H9 (cell line): ENCODE measurements at regions not wholly inside any gene's neighbourhood (a gene's known extent, or its start where the extent isn't known, plus 50 kb on each side); places are given as distances from the start of the nearest gene placed in this dataset.

Experiments
- DNase-seq: peaks from one replicate; pipeline ENCODE4 v3.0.0-alpha.2; 2017
- H2AFZ ChIP-seq: one replicate; pipeline ENCODE4 v1.6.1; 2013; ENCODE audit warnings: mild to moderate bottlenecking, low read length, control low read depth, moderate library complexity
- H2AK5ac ChIP-seq: 2 replicates; pipeline ENCODE4 v1.6.1; 2013; ENCODE audit warnings: low read length, control low read depth, mixed read lengths; ENCODE audit not compliant: insufficient read length
- H2BK120ac ChIP-seq: one replicate; pipeline ENCODE4 v1.6.1; 2013; ENCODE audit warnings: low read depth, mild to moderate bottlenecking, low read length, control low read depth, inconsistent platforms; ENCODE audit not compliant: poor library complexity, severe bottlenecking
- H2BK12ac ChIP-seq: 2 replicates; pipeline ENCODE4 v1.6.1; 2013; ENCODE audit warnings: low read length, control low read depth, mixed read lengths, low read depth; ENCODE audit not compliant: insufficient read length
- H2BK15ac ChIP-seq: 2 replicates; pipeline ENCODE4 v1.6.1; 2013; ENCODE audit warnings: low read depth, low read length, control low read depth
- H2BK20ac ChIP-seq: one replicate; pipeline ENCODE4 v1.6.1; 2013; ENCODE audit warnings: low read depth, mild to moderate bottlenecking, low read length, control low read depth, inconsistent platforms; ENCODE audit not compliant: poor library complexity, severe bottlenecking
- H2BK5ac ChIP-seq: 2 replicates; pipeline ENCODE4 v1.6.1; 2013; ENCODE audit warnings: low read length, control low read depth, mixed read lengths; ENCODE audit not compliant: insufficient read length
- H3K14ac ChIP-seq: 2 replicates; pipeline ENCODE4 v1.6.1; 2013; ENCODE audit warnings: low read length, control low read depth; ENCODE audit not compliant: insufficient read depth
- H3K18ac ChIP-seq: 2 replicates; pipeline ENCODE4 v1.6.1; 2013; ENCODE audit warnings: low read depth, mild to moderate bottlenecking, mixed read lengths, low read length, control low read depth; ENCODE audit not compliant: insufficient read length
- H3K23ac ChIP-seq: 2 replicates; pipeline ENCODE4 v1.6.1; 2013; ENCODE audit warnings: low read length, control low read depth, mixed read lengths, low read depth; ENCODE audit not compliant: insufficient read length
- H3K23me2 ChIP-seq: 2 replicates; pipeline ENCODE4 v1.6.1; 2013; ENCODE audit warnings: low read depth, mild to moderate bottlenecking, mixed read lengths, low read length, control low read depth; ENCODE audit not compliant: insufficient read length, poor library complexity, severe bottlenecking
- H3K27ac ChIP-seq: 2 replicates; pipeline ENCODE4 v1.5.1; 2013; ENCODE audit warnings: low read length, control low read depth, mixed read lengths, low read depth; ENCODE audit not compliant: insufficient read length
- H3K27me3 ChIP-seq: 2 replicates; pipeline ENCODE4 v1.6.1; 2013; ENCODE audit warnings: low read length, control low read depth, inconsistent platforms; ENCODE audit not compliant: insufficient read depth
- H3K4ac ChIP-seq: 2 replicates; pipeline ENCODE4 v1.6.1; 2013; ENCODE audit warnings: low read depth, mild to moderate bottlenecking, control low read depth, inconsistent platforms, low read length, moderate library complexity
- H3K4me1 ChIP-seq: 2 replicates; pipeline ENCODE4 v1.6.1; 2013; ENCODE audit warnings: low read length, control low read depth, inconsistent platforms; ENCODE audit not compliant: insufficient read depth
- H3K4me2 ChIP-seq: 2 replicates; pipeline ENCODE4 v1.6.1; 2013; ENCODE audit warnings: low read length, control low read depth, mixed read lengths; ENCODE audit not compliant: insufficient read length, insufficient read depth
- H3K56ac ChIP-seq: 2 replicates; pipeline ENCODE4 v1.6.1; 2013; ENCODE audit warnings: low read depth, mild to moderate bottlenecking, mixed read lengths, low read length, control low read depth; ENCODE audit not compliant: insufficient read length
- H3K79me1 ChIP-seq: 2 replicates; pipeline ENCODE4 v1.6.1; 2013; ENCODE audit warnings: low read depth, mild to moderate bottlenecking, moderate library complexity, low read length, control low read depth, inconsistent platforms; ENCODE audit not compliant: insufficient read depth, poor library complexity, severe bottlenecking
- H3K79me2 ChIP-seq: 2 replicates; pipeline ENCODE4 v1.6.1; 2013; ENCODE audit warnings: low read length, control low read depth, inconsistent platforms; ENCODE audit not compliant: insufficient read depth
- H3K9ac ChIP-seq: 2 replicates; pipeline ENCODE4 v1.6.1; 2013; ENCODE audit warnings: low read length, control low read depth, mixed read lengths; ENCODE audit not compliant: insufficient read length; ENCODE audit errors: extremely low read depth
- H3K9me3 ChIP-seq: one replicate; pipeline ENCODE4 v1.6.1; 2013; ENCODE audit warnings: low read depth, low read length, inconsistent platforms; ENCODE audit not compliant: control insufficient read depth
- H3T11ph ChIP-seq: one replicate; pipeline ENCODE4 v1.6.1; 2013; ENCODE audit warnings: mild to moderate bottlenecking, low read length, control low read depth, inconsistent platforms
- H4K20me1 ChIP-seq: one replicate; pipeline ENCODE4 v1.6.1; 2013; ENCODE audit not compliant: control insufficient read depth, insufficient read length, insufficient read depth
- H4K5ac ChIP-seq: 2 replicates; pipeline ENCODE4 v1.6.1; 2013; ENCODE audit warnings: low read depth, mild to moderate bottlenecking, mixed read lengths, low read length, control low read depth; ENCODE audit not compliant: insufficient read length
- H4K8ac ChIP-seq: replicated peaks from 2 replicates; pipeline ENCODE4 v1.6.1; 2013; ENCODE audit warnings: low read length, control low read depth, mixed read lengths, low read depth; ENCODE audit not compliant: insufficient read length
- H4K91ac ChIP-seq: 2 replicates; pipeline ENCODE4 v1.6.1; 2013; ENCODE audit warnings: low read depth, mild to moderate bottlenecking, moderate library complexity, mixed read lengths, low read length, control low read depth; ENCODE audit not compliant: insufficient read length
- H3K27ac Mint-ChIP-seq, 3 experiments: 2 replicates in 2 of 3; 3 replicates in 1 of 3; pipeline ENCODE4 v1.8.0; 2020 to 2021; ENCODE audit warnings: mixed read lengths in 3 of 3, mild to moderate bottlenecking in 1 of 3, moderate library complexity in 1 of 3
- H3K27me3 Mint-ChIP-seq: 2 replicates; pipeline ENCODE4 v1.8.0; 2021; ENCODE audit warnings: low read depth, mild to moderate bottlenecking, moderate library complexity, mixed read lengths
- H3K36me3 Mint-ChIP-seq, 3 experiments: 2 replicates in 2 of 3; 3 replicates in 1 of 3; pipeline ENCODE4 v1.8.0; 2020 to 2021; ENCODE audit warnings: low read depth in 3 of 3, mixed read lengths in 3 of 3; ENCODE audit not compliant: insufficient read depth in 1 of 3
- H3K4me1 Mint-ChIP-seq, 2 experiments: 2 replicates each; pipeline ENCODE4 v1.8.0; 2020; ENCODE audit warnings: mixed read lengths in 2 of 2
- H3K4me3 Mint-ChIP-seq, 2 experiments: 2 replicates in 1 of 2; 3 replicates in 1 of 2; pipeline ENCODE4 v1.8.0; 2020 to 2021; ENCODE audit warnings: mild to moderate bottlenecking in 2 of 2, mixed read lengths in 2 of 2, moderate library complexity in 1 of 2
- H3K9me3 Mint-ChIP-seq, 2 experiments: 2 replicates in 1 of 2; 3 replicates in 1 of 2; pipeline ENCODE4 v1.8.0; 2020; ENCODE audit warnings: mild to moderate bottlenecking in 2 of 2, mixed read lengths in 2 of 2, moderate library complexity in 1 of 2
- WGBS: extraction: QIAGEN DNeasy Blood & Tissue Kit; methylation state at CpG from one replicate; pipeline ENCODE4 v1.1.7; 2013; ENCODE audit warnings: missing lambda C conversion rate, low lambda C conversion rate, mixed read lengths; ENCODE audit not compliant: insufficient read length; ENCODE audit errors: extremely low coverage; 5-methylcytosine and 5-hydroxymethylcytosine counted together
- TF ChIP-seq, protein P1 (sequence below): fragments of 200-600 bp; sonication (generic); conservative IDR thresholded peaks from 3 replicates; pipeline ENCODE4 v1.8.0; 2021; ENCODE audit warnings: antibody characterized with exemption, mild to moderate bottlenecking

- no peak overlapping the region for H3K4me3 Mint-ChIP-seq
- no peak overlapping the region for H2BK12ac ChIP-seq
Observed at GRCh38 chr14:84804468-84804867, 725.5 kb upstream of the FLRT2 start.

More at GRCh38 chr14:84804468-84804867, 725.5 kb upstream of the FLRT2 start:
- H3K4me1 ChIP-seq, result no peaks in the 10 kb centered on the region
- H3K18ac ChIP-seq, result no peak overlapping the region
- no peaks in the 10 kb centered on the region for H3K79me1 ChIP-seq
- H4K5ac ChIP-seq, result no peak overlapping the region
- no peak overlapping the region for H2BK15ac ChIP-seq
- H3K9ac ChIP-seq, result no peak overlapping the region
- no peaks in the 10 kb centered on the region for H3K79me2 ChIP-seq
- no peaks in the 10 kb centered on the region for H3K4me1 Mint-ChIP-seq
- H3K23ac ChIP-seq, result no peak overlapping the region
- no peaks in the 10 kb centered on the region for H3K27me3 Mint-ChIP-seq
- no peak overlapping the region for H2AFZ ChIP-seq
- no peaks in the 10 kb centered on the region for H3K9me3 Mint-ChIP-seq
- no peak overlapping the region for H4K8ac ChIP-seq
- H3K9me3 ChIP-seq, result no peaks in the 10 kb centered on the region
- H3K4me2 ChIP-seq, result no peak overlapping the region
- no peak overlapping the region for H3K27ac ChIP-seq
- H3T11ph ChIP-seq, result no peak overlapping the region
- no peaks in the 10 kb centered on the region for H3K27me3 ChIP-seq
- no peaks in the 10 kb centered on the region for H3K23me2 ChIP-seq
- H3K4ac ChIP-seq, result no peak overlapping the region
- DNase-seq, result no peak
- no peaks in the 10 kb centered on the region; a peak in 1 of 7 replicates for H3K36me3 Mint-ChIP-seq
- no peak overlapping the region for H2BK5ac ChIP-seq
- no peak overlapping the region for H3K56ac ChIP-seq
- no peak overlapping the region for H2BK120ac ChIP-seq
- no peak overlapping the region for H2BK20ac ChIP-seq
- WGBS, result no CpG with 5 or more reads among the region's 1 CpG
- TF ChIP-seq, protein P1, sequence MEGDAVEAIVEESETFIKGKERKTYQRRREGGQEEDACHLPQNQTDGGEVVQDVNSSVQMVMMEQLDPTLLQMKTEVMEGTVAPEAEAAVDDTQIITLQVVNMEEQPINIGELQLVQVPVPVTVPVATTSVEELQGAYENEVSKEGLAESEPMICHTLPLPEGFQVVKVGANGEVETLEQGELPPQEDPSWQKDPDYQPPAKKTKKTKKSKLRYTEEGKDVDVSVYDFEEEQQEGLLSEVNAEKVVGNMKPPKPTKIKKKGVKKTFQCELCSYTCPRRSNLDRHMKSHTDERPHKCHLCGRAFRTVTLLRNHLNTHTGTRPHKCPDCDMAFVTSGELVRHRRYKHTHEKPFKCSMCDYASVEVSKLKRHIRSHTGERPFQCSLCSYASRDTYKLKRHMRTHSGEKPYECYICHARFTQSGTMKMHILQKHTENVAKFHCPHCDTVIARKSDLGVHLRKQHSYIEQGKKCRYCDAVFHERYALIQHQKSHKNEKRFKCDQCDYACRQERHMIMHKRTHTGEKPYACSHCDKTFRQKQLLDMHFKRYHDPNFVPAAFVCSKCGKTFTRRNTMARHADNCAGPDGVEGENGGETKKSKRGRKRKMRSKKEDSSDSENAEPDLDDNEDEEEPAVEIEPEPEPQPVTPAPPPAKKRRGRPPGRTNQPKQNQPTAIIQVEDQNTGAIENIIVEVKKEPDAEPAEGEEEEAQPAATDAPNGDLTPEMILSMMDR, result no peak
- H4K20me1 ChIP-seq, result no peaks in the 10 kb centered on the region
- H4K91ac ChIP-seq, result no peak overlapping the region
- H3K27ac Mint-ChIP-seq, result no peak overlapping the region
- H2AK5ac ChIP-seq, result no peak overlapping the region
- no peak overlapping the region for H3K14ac ChIP-seq
